ENCODE measurements at regions not wholly inside any gene's neighbourhood (a gene's known extent, or its start where the extent isn't known, plus 50 kb on each side); places are given as distances from the start of the nearest gene placed in this dataset.

DNA sequence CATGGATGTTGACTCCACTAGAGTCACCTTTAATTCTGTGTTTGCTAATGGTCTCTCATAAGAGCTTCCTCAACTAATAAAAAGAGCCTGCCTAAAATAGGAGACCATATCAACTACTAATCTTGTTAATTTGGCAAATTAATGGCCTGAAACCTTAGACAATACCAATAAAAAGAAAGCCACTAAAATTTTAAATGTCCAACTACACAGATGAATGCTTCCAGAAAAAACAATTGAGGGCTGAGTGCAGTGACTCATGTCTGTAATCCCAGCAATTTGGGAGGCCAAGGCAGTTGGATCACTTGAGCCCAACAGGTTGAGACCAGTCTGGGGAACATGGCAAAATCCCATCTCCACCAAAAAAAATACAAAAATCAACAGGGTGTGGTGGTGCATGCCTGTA lies 230.9 kb downstream of the NSUN3 start:
- no peak for DNase-seq
- CTCF ChIA-PET = no interaction called here
- no peak overlapping the region for H3K4me3 ChIP-seq (ENCODE audit: low read depth, low read length)
- intact Hi-C loops (cut with micrococcal nuclease; ENCODE audit: unreplicated experiment) = no loop called here
- no peaks in the 10 kb centered on the region for H3K27me3 Mint-ChIP-seq (ENCODE audit: insufficient read depth, unreplicated experiment)
- no peaks in the 10 kb centered on the region for H3K9me3 ChIP-seq
- H3K27me3 ChIP-seq (replicated peaks; ENCODE audit: control insufficient read depth, insufficient read depth, low read length) = no peaks in the 10 kb centered on the region
- no peaks in the 10 kb centered on the region for H3K36me3 ChIP-seq (ENCODE audit: control insufficient read depth, insufficient read depth, low read length)
- POLR2A ChIA-PET = no interaction called here
- TF ChIP-seq, protein P1, sequence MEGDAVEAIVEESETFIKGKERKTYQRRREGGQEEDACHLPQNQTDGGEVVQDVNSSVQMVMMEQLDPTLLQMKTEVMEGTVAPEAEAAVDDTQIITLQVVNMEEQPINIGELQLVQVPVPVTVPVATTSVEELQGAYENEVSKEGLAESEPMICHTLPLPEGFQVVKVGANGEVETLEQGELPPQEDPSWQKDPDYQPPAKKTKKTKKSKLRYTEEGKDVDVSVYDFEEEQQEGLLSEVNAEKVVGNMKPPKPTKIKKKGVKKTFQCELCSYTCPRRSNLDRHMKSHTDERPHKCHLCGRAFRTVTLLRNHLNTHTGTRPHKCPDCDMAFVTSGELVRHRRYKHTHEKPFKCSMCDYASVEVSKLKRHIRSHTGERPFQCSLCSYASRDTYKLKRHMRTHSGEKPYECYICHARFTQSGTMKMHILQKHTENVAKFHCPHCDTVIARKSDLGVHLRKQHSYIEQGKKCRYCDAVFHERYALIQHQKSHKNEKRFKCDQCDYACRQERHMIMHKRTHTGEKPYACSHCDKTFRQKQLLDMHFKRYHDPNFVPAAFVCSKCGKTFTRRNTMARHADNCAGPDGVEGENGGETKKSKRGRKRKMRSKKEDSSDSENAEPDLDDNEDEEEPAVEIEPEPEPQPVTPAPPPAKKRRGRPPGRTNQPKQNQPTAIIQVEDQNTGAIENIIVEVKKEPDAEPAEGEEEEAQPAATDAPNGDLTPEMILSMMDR (IDR thresholded peaks at IDR 0.05; ENCODE audit: insufficient read depth in 1 of 2, low read depth in 1 of 2, low read length in 1 of 2, severe bottlenecking in 1 of 2, unreplicated experiment in 1 of 2) = no peak
- peaks cover 6% of the 10 kb centered on the region for H3K4me1 Mint-ChIP-seq (ENCODE audit: low read depth, unreplicated experiment)
- no peaks in the 10 kb centered on the region for H3K36me3 Mint-ChIP-seq (ENCODE audit: insufficient read depth, unreplicated experiment)
- no TSS peak for BruUV-seq (replicated peaks)
- no peaks in the 10 kb centered on the region for H3K9me3 Mint-ChIP-seq (ENCODE audit: unreplicated experiment)
- no peak overlapping the region for H3K4me3 Mint-ChIP-seq (ENCODE audit: unreplicated experiment)
- H3K4me1 ChIP-seq = 0 out of 2 replicates have a peak, but pooled peaks cover 4% of the 10 kb centered on the region
- no peak overlapping the region for H3K27ac Mint-ChIP-seq (ENCODE audit: unreplicated experiment)

- CTCF ChIA-PET = no interaction called here
Observed at GRCh38 chr3:94294806-94295205, 231.9 kb downstream of the NSUN3 start.

GRCh38 chr3:94299716-94300115 lies 236.9 kb downstream of the NSUN3 start:
- Histone ChIP-seq H3K4me1 (peaks cover 9% of the 10 kb centered on the region), H3K36me3 (ENCODE audit: control insufficient read depth, insufficient read depth, low read length) (no peaks in the 10 kb centered on the region), H3K27me3 (replicated peaks; ENCODE audit: control insufficient read depth, insufficient read depth, low read length) (no peaks in the 10 kb centered on the region), H3K9me3 (no peaks in the 10 kb centered on the region), H3K4me3 (ENCODE audit: low read depth, low read length) (no peak overlapping the region)
- no peaks in the 10 kb centered on the region for H3K9me3 Mint-ChIP-seq (ENCODE audit: unreplicated experiment)
- H3K4me3 Mint-ChIP-seq (ENCODE audit: unreplicated experiment) = no peak overlapping the region
- ChIA-PET CTCF (no interaction called here), POLR2A (no interaction called here)
- DNase-seq = no peak
- intact Hi-C loops (cut with micrococcal nuclease; ENCODE audit: unreplicated experiment) = no loop called here
- no peaks in the 10 kb centered on the region for H3K27me3 Mint-ChIP-seq (ENCODE audit: insufficient read depth, unreplicated experiment)
- peaks cover 12% of the 10 kb centered on the region for H3K4me1 Mint-ChIP-seq (ENCODE audit: low read depth, unreplicated experiment)
- H3K27ac Mint-ChIP-seq (ENCODE audit: unreplicated experiment) = no peak overlapping the region
- BruUV-seq (replicated peaks) = no TSS peak
- no peaks in the 10 kb centered on the region for H3K36me3 Mint-ChIP-seq (ENCODE audit: insufficient read depth, unreplicated experiment)
- TF ChIP-seq, protein P1 (IDR thresholded peaks at IDR 0.05; ENCODE audit: insufficient read depth in 1 of 2, low read depth in 1 of 2, low read length in 1 of 2, severe bottlenecking in 1 of 2, unreplicated experiment in 1 of 2) = no peak

More at GRCh38 chr3:94294806-94295205, 231.9 kb downstream of the NSUN3 start:
- Histone ChIP-seq H3K36me3 (ENCODE audit: control insufficient read depth, insufficient read depth, low read length) (no peaks in the 10 kb centered on the region), H3K4me3 (ENCODE audit: low read depth, low read length) (no peak overlapping the region), H3K27me3 (replicated peaks; ENCODE audit: control insufficient read depth, insufficient read depth, low read length) (no peaks in the 10 kb centered on the region), H3K4me1 (0 out of 2 replicates have a peak, but pooled peaks cover 6% of the 10 kb centered on the region), H3K9me3 (no peaks in the 10 kb centered on the region)
- no peak for DNase-seq
- intact Hi-C loops (cut with micrococcal nuclease; ENCODE audit: unreplicated experiment) = no loop called here
- Mint-ChIP-seq H3K36me3 (ENCODE audit: insufficient read depth, unreplicated experiment) (no peaks in the 10 kb centered on the region), H3K27me3 (ENCODE audit: insufficient read depth, unreplicated experiment) (no peaks in the 10 kb centered on the region), H3K9me3 (ENCODE audit: unreplicated experiment) (no peaks in the 10 kb centered on the region), H3K4me1 (ENCODE audit: low read depth, unreplicated experiment) (peaks cover 6% of the 10 kb centered on the region), H3K4me3 (ENCODE audit: unreplicated experiment) (no peak overlapping the region), H3K27ac (ENCODE audit: unreplicated experiment) (no peak overlapping the region)
- no TSS peak for BruUV-seq (replicated peaks)
- TF ChIP-seq, protein P1 (IDR thresholded peaks at IDR 0.05; ENCODE audit: insufficient read depth in 1 of 2, low read depth in 1 of 2, low read length in 1 of 2, severe bottlenecking in 1 of 2, unreplicated experiment in 1 of 2) = no peak
- POLR2A ChIA-PET = interaction anchor here (0.7 kb wide), 1 partner anchor 133 kb away, joined by 3 read pairs; no protein-coding TSS in a partner anchor

Measured in Caco-2 (cell line).